ENCODE measurements at regions not wholly inside any gene's neighbourhood (a gene's known extent, or its start where the extent isn't known, plus 50 kb on each side); places are given as distances from the start of the nearest gene placed in this dataset.

DNA sequence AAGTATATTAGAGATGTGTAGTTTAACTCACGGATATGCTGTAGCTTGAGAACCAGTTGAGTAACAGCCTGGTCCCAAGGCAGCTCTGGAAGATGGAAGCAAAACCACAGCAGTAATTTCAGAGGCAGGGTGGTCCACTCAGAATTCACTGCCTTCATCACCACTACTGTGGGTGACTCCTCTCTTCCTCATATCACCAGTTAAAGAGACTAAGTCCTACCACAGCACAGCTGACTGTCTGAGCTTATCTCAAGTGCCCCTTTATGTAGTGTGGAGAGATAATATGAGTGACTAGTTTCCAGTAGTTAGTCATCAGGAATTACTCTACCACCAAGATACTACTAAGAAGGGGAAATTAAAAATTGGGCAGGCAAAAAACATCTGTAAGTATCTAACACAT lies 1571.2 kb upstream of the C9orf72 start:
- TF ChIP-seq POLR2A (IDR thresholded peaks at IDR 0.05) (no peak), CTCF (IDR thresholded peaks at IDR 0.05) (no peak)
